Epithelial cell of prostate (primary cell): ENCODE measurements at regions not wholly inside any gene's neighbourhood (a gene's known extent, or its start where the extent isn't known, plus 50 kb on each side); places are given as distances from the start of the nearest gene placed in this dataset.
"Not testable (repeated sequence)": the region's sequence is repeated elsewhere in the genome, so short reads cannot be mapped to it uniquely, and the experiment has no call there.

Source experiments
- DNase-seq: peaks from one replicate; pipeline ENCODE4 v3.0.0-alpha.2; 2011; ENCODE audit warnings: low read depth, low spot score
- H3K27ac ChIP-seq: fragments of 450-650 bp; 2 replicates; pipeline ENCODE4 v1.5.1; 2017; ENCODE audit warnings: mild to moderate bottlenecking

GRCh38 chr6:98054453-98054852 lies 771.4 kb upstream of the MMS22L start:
- DNase-seq, result no peak
- no peak overlapping the region for H3K27ac ChIP-seq

GRCh38 chr6:98056955-98057354 lies 773.9 kb upstream of the MMS22L start:
- H3K27ac ChIP-seq, result no peak overlapping the region
- no peak for DNase-seq

GRCh38 chr6:98067375-98067774 lies 767.0 kb upstream of the POU3F2 start:
- no peak overlapping the region for H3K27ac ChIP-seq
- no peak for DNase-seq

- H3K27ac ChIP-seq, DNase-seq: not testable (repeated sequence)
These were observed 745.8 kb upstream of the POU3F2 start for GRCh38 chr6:98088537-98088936.

- no peak overlapping the region for H3K27ac ChIP-seq
- no peak for DNase-seq
These were observed 742.0 kb upstream of the POU3F2 start for GRCh38 chr6:98092331-98092730.

GRCh38 chr6:98094696-98095095 lies 739.7 kb upstream of the POU3F2 start:
- DNase-seq, result no peak
- no peak overlapping the region for H3K27ac ChIP-seq

- DNase-seq, result no peak
- H3K27ac ChIP-seq, result no peak overlapping the region
These were observed 726.6 kb upstream of the POU3F2 start for GRCh38 chr6:98107801-98108200.

GRCh38 chr6:98116455-98116854 lies 717.9 kb upstream of the POU3F2 start:
- H3K27ac ChIP-seq, result no peak overlapping the region
- DNase-seq, result no peak

- H3K27ac ChIP-seq, result no peak overlapping the region
- no peak for DNase-seq
These were observed 717.3 kb upstream of the POU3F2 start for GRCh38 chr6:98117068-98117467.

- no peak overlapping the region for H3K27ac ChIP-seq
- no peak for DNase-seq
These were observed 715.9 kb upstream of the POU3F2 start for GRCh38 chr6:98118397-98119045.

- no peak overlapping the region for H3K27ac ChIP-seq
These were observed 710.2 kb upstream of the POU3F2 start for GRCh38 chr6:98124171-98124570.

GRCh38 chr6:98131290-98131990 lies 702.9 kb upstream of the POU3F2 start:
- DNase-seq, result no peak
- H3K27ac ChIP-seq, result no peak overlapping the region

More at GRCh38 chr6:98124171-98124570, 710.2 kb upstream of the POU3F2 start:
- peak; percentile 72 for DNase-seq

- H3K27ac ChIP-seq, result no peak overlapping the region
- DNase-seq, result no peak
These were observed 698.0 kb upstream of the POU3F2 start for GRCh38 chr6:98136333-98136732.

- H3K27ac ChIP-seq, result no peak overlapping the region
- DNase-seq, result no peak
These were observed 697.0 kb upstream of the POU3F2 start for GRCh38 chr6:98137391-98137790.

- no peak overlapping the region for H3K27ac ChIP-seq
- no peak for DNase-seq
These were observed 691.5 kb upstream of the POU3F2 start for GRCh38 chr6:98142839-98143238.

GRCh38 chr6:98146656-98147055 lies 687.7 kb upstream of the POU3F2 start:
- DNase-seq, result no peak
- no peak overlapping the region for H3K27ac ChIP-seq

- no peak overlapping the region for H3K27ac ChIP-seq
- no peak for DNase-seq
These were observed 677.8 kb upstream of the POU3F2 start for GRCh38 chr6:98156580-98156979.

GRCh38 chr6:98179606-98180005 lies 654.8 kb upstream of the POU3F2 start:
- no peak for DNase-seq
- no peak overlapping the region for H3K27ac ChIP-seq

- no peak for DNase-seq
- H3K27ac ChIP-seq, result no peak overlapping the region
These were observed 634.3 kb upstream of the POU3F2 start for GRCh38 chr6:98200084-98200483.

GRCh38 chr6:98203170-98203806 lies 631.1 kb upstream of the POU3F2 start:
- DNase-seq, result no peak
- H3K27ac ChIP-seq, result no peak overlapping the region

GRCh38 chr6:98212468-98212867 lies 621.9 kb upstream of the POU3F2 start:
- no peak overlapping the region for H3K27ac ChIP-seq
- DNase-seq, result no peak

GRCh38 chr6:98215531-98215930 lies 618.8 kb upstream of the POU3F2 start:
- no peak for DNase-seq
- no peak overlapping the region for H3K27ac ChIP-seq
